K562 (cell line): ENCODE measurements at regions not wholly inside any gene's neighbourhood (a gene's known extent, or its start where the extent isn't known, plus 50 kb on each side); places are given as distances from the start of the nearest gene placed in this dataset.

Experiments used
- ATAC-seq: fragments of 200-7000 bp; cut with Tn5 transposase; 3 replicates; pipeline ENCODE4 v1.9.1; 2020; ENCODE audit warnings: moderate library complexity
- BruUV-seq: library from RNA; stranded (reverse); fragments of 400-500 nt; replicated peaks from 2 replicates; lab custom pipeline; 2021; lab: Mats Ljungman, UMichigan
- CTCF ChIA-PET: fragments of 300-600 bp; formaldehyde crosslinking; extraction: SDS; loops from one replicate; lab custom pipeline; 2021; ENCODE audit warnings: low intra/inter-chr PET ratio; lab: Yijun Ruan, JAX
- POLR2A ChIA-PET: fragments of 300-600, 350-650 bp; sonication (Branson Sonifier 250); formaldehyde crosslinking; extraction: SDS; loops from one replicate; lab custom pipeline; 2021; ENCODE audit warnings: antibody characterized with exemption, inconsistent platforms; lab: Yijun Ruan, JAX
- DNase-seq, 4 experiments: peaks; one replicate each; pipeline versions ENCODE4 v3.0.0 to v3.0.0-alpha.2; 2011 to 2018; ENCODE audit warnings: low spot score in 3 of 4, mixed read lengths in 3 of 4; ENCODE audit errors: extremely low read depth in 1 of 4
- FAIRE-seq: peaks from 2 replicates; lab custom pipeline; 2011; peaks lifted over from hg19 to GRCh38; lab: Jason Lieb, UNC
- H2AFZ ChIP-seq: 2 replicates; pipeline ENCODE4 v1.6.0; 2011; ENCODE audit warnings: low read depth, low read length, control low read depth, inconsistent platforms
- H3K27ac ChIP-seq: fragments of 200-600 bp; 3 replicates; pipeline ENCODE4 v1.8.0; 2011; ENCODE audit warnings: low read depth, mild to moderate bottlenecking, control low read depth, inconsistent platforms, low read length, moderate library complexity, mixed read lengths; ENCODE audit errors: extremely low read depth
- H3K27me3 ChIP-seq, 2 experiments: fragments of 300-600 bp in 1 of 2; 2 replicates in 1 of 2; 3 replicates in 1 of 2; pipeline versions ENCODE4 v1.6.0 to v1.8.0; 2011; ENCODE audit warnings: inconsistent platforms in 2 of 2, low read length in 2 of 2, mild to moderate bottlenecking in 1 of 2, mixed read lengths in 1 of 2, moderate library complexity in 1 of 2; ENCODE audit not compliant: control insufficient read depth in 2 of 2, insufficient read depth in 2 of 2
- H3K36me3 ChIP-seq: fragments of 300-600 bp; 3 replicates; pipeline ENCODE4 v1.8.0; 2011; ENCODE audit warnings: mild to moderate bottlenecking, low read length, inconsistent platforms; ENCODE audit not compliant: control insufficient read depth, insufficient read depth
- H3K4me1 ChIP-seq, 2 experiments: fragments of 200-600 bp in 1 of 2; replicated peaks in 1 of 2; 2 replicates in 1 of 2; 3 replicates in 1 of 2; pipeline versions ENCODE4 v1.5.1 to v1.8.0; 2011; ENCODE audit warnings: inconsistent platforms in 2 of 2, low read length in 2 of 2, mild to moderate bottlenecking in 1 of 2, mixed read lengths in 1 of 2, moderate library complexity in 1 of 2; ENCODE audit not compliant: control insufficient read depth in 2 of 2, insufficient read depth in 2 of 2
- H3K4me2 ChIP-seq: 2 replicates; pipeline ENCODE4 v1.6.1; 2011; ENCODE audit warnings: low read length, control low read depth, inconsistent platforms, mixed read lengths; ENCODE audit not compliant: insufficient read depth
- H3K4me3 ChIP-seq: fragments of 200-600 bp; sonication (generic), shearing (Covaris generic); 2 replicates; pipeline ENCODE4 v1.5.1; 2016; ENCODE audit warnings: control low read depth, inconsistent platforms
- H3K79me2 ChIP-seq: fragments of 200-600 bp; 3 replicates; pipeline ENCODE4 v1.8.0; 2011; ENCODE audit warnings: low read length, inconsistent platforms; ENCODE audit not compliant: control insufficient read depth, insufficient read depth
- H3K9ac ChIP-seq, 2 experiments: 2 replicates each; pipeline versions ENCODE4 v1.6.0 to v1.6.1; 2011; ENCODE audit warnings: low read depth in 2 of 2, low read length in 2 of 2, control low read depth in 1 of 2, inconsistent platforms in 1 of 2, mild to moderate bottlenecking in 1 of 2, mixed read lengths in 1 of 2; ENCODE audit not compliant: insufficient read depth in 1 of 2
- H3K9me1 ChIP-seq: one replicate; pipeline ENCODE4 v1.6.0; 2011; ENCODE audit warnings: inconsistent platforms, mild to moderate bottlenecking, low read length, moderate library complexity; ENCODE audit not compliant: control insufficient read depth, insufficient read depth
- H3K9me3 ChIP-seq: replicated peaks from 2 replicates; pipeline ENCODE4 v1.5.1; 2011; ENCODE audit warnings: low read depth, low read length, inconsistent platforms; ENCODE audit not compliant: control insufficient read depth, insufficient read depth
- H4K20me1 ChIP-seq: replicated peaks from 2 replicates; pipeline ENCODE4 v1.6.1; 2011; ENCODE audit warnings: low read length, inconsistent platforms, mixed read lengths; ENCODE audit not compliant: control insufficient read depth, insufficient read depth
- C11orf30 ChIP-seq: fragments of 450-650 bp; IDR thresholded peaks from 2 replicates; pipeline ENCODE4 v1.6.1; 2016; ENCODE audit warnings: low read depth, mild to moderate bottlenecking
- DACH1 ChIP-seq: fragments of 450-650 bp; IDR thresholded peaks from 2 replicates; pipeline ENCODE4 v1.6.1; 2018; ENCODE audit not compliant: partially characterized antibody
- ESRRB ChIP-seq: fragments of 250-450 bp; sonication (Bioruptor Pico); IDR thresholded peaks from 2 replicates; pipeline ENCODE4 v1.5.0; 2020; ENCODE audit warnings: mild to moderate bottlenecking, moderate library complexity, borderline replicate concordance
- ETV6 ChIP-seq, 3 experiments: fragments of 150-350 bp in 1 of 3; sonication (generic) in 1 of 3; formaldehyde crosslinking in 1 of 3; IDR thresholded peaks; 2 replicates each; pipeline versions ENCODE4 v1.6.1 to v1.8.0; 2014 to 2022; ENCODE audit warnings: borderline replicate concordance in 2 of 3, low read depth in 2 of 3, antibody characterized with exemption in 1 of 3, low read length in 1 of 3, mild to moderate bottlenecking in 1 of 3, missing genetic modification reagents in 1 of 3
- FOXA3 ChIP-seq, 2 experiments: fragments of 450-650 bp in 1 of 2; sonication (generic) in 1 of 2; formaldehyde crosslinking; IDR thresholded peaks in 1 of 2; conservative IDR thresholded peaks in 1 of 2; 2 replicates each; pipeline versions ENCODE4 v1.4.0 to v1.8.0; 2020 to 2022; ENCODE audit warnings: mild to moderate bottlenecking in 2 of 2, missing genetic modification reagents in 1 of 2
- FOXM1 ChIP-seq, 2 experiments: fragments of 450-650 bp in 1 of 2; sonication (generic) in 1 of 2; formaldehyde crosslinking in 1 of 2; IDR thresholded peaks; 2 replicates each; pipeline versions ENCODE4 v1.6.1 to v1.9.0; 2017 to 2022; ENCODE audit warnings: low read depth in 2 of 2, mild to moderate bottlenecking in 2 of 2, missing genetic modification reagents in 1 of 2, moderate library complexity in 1 of 2
- HIVEP1 ChIP-seq: fragments of 250-450 bp; sonication (Bioruptor Pico); IDR thresholded peaks from 2 replicates; pipeline ENCODE4 v1.4.0; 2020; ENCODE audit warnings: mild to moderate bottlenecking
- JUN ChIP-seq, 2 experiments: sonication (generic) in 1 of 2; formaldehyde crosslinking in 1 of 2; IDR thresholded peaks; 2 replicates each; pipeline versions ENCODE4 v1.6.1 to v1.8.0; 2012 to 2022; ENCODE audit warnings: borderline replicate concordance in 2 of 2, mild to moderate bottlenecking in 2 of 2, improper control_type of control experiment in 1 of 2, low read depth in 1 of 2, low read length in 1 of 2, missing genetic modification reagents in 1 of 2
- POLR2H ChIP-seq: IDR thresholded peaks from 2 replicates; pipeline ENCODE4 v1.6.1; 2016; ENCODE audit warnings: missing genetic modification characterization, low read depth, mild to moderate bottlenecking, control low read depth, missing compliant biosample characterization, moderate library complexity
- RAD21 ChIP-seq, 2 experiments: fragments of 250-450 bp in 1 of 2; fragments of 450-650 bp in 1 of 2; sonication (Bioruptor Pico) in 1 of 2; formaldehyde crosslinking in 1 of 2; IDR thresholded peaks in 1 of 2; conservative IDR thresholded peaks in 1 of 2; 2 replicates each; pipeline versions ENCODE4 v1.4.0 to v1.8.0; 2020 to 2022; ENCODE audit warnings: mild to moderate bottlenecking in 2 of 2, moderate library complexity in 1 of 2
- RBM34 ChIP-seq: fragments of 200-400 bp; formaldehyde crosslinking; IDR thresholded peaks from 2 replicates; pipeline ENCODE4 v1.6.1; 2018; ENCODE audit warnings: low read length, borderline replicate concordance; ENCODE audit not compliant: insufficient read depth
- SRF ChIP-seq, 2 experiments: fragments of 250-450, 450-650 bp in 1 of 2; sonication (Bioruptor Pico) in 1 of 2; sonication (generic) in 1 of 2; formaldehyde crosslinking; IDR thresholded peaks; 2 replicates each; pipeline versions ENCODE4 v1.5.0 to v1.5.1; 2020 to 2022; ENCODE audit warnings: mild to moderate bottlenecking in 1 of 2, missing genetic modification reagents in 1 of 2
- ZNF121 ChIP-seq: sonication (generic); formaldehyde crosslinking; conservative IDR thresholded peaks from 2 replicates; pipeline ENCODE4 v1.8.0; 2022; ENCODE audit warnings: missing genetic modification reagents
- ZNF696 ChIP-seq: fragments of 250-450 bp; sonication (Bioruptor Pico); conservative IDR thresholded peaks from 2 replicates; pipeline ENCODE4 v1.4.0; 2020; ENCODE audit warnings: mild to moderate bottlenecking, moderate library complexity
- ZSCAN32 ChIP-seq: fragments of 450-650 bp; formaldehyde crosslinking; IDR thresholded peaks from 2 replicates; pipeline ENCODE4 v1.4.0; 2020; ENCODE audit warnings: mild to moderate bottlenecking, moderate library complexity
- WGBS: fragments of 100-300 bp; shearing (Covaris generic); methylation state at CpG from one replicate; pipeline ENCODE4 v1.1.6; 2016; ENCODE audit warnings: low coverage, mixed read lengths; ENCODE audit not compliant: insufficient coverage; ENCODE audit errors: missing lambda C conversion rate; 5-methylcytosine and 5-hydroxymethylcytosine counted together
- in situ Hi-C: fragments of 300-500 bp; cut with MboI; formaldehyde crosslinking; loops from 4 replicates; pipeline ENCODE4 v1.15.0; 2018; ENCODE audit warnings: inconsistent platforms, mixed read lengths
- intact Hi-C: fragments of 100-400 bp; cut with micrococcal nuclease; formaldehyde crosslinking; loops from 2 replicates; pipeline ENCODE4 v1.14.2; 2022
- TF ChIP-seq, protein P1 (sequence below): fragments of 450-650 bp; IDR thresholded peaks from 2 replicates; pipeline ENCODE4 v1.6.1; 2016; ENCODE audit warnings: low read depth, mild to moderate bottlenecking, moderate library complexity
- TF ChIP-seq, protein P2 (sequence below): IDR thresholded peaks from 2 replicates; pipeline ENCODE4 v1.6.1; 2011; ENCODE audit warnings: borderline replicate concordance, low read depth, mild to moderate bottlenecking, moderate library complexity, low read length; ENCODE audit not compliant: insufficient read depth, poor library complexity, severe bottlenecking

DNA sequence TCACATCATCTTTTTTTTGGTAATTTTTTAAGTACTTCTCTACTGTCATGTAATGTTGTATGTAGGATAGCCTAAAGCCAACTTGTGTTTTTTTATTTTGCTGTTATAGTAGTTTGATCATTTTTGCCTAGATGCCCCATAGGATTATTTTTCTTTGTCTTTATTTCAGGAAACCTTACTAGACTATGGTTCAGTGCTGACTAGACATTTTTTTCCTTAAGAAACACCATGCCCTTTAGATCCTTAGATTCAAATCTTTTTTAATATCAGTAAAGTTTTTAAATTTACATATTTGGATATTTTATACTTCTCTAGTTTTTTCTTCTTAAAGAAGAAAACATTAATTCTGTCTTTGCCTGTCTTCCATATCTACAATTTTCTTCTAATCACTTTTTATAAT, 221.3 kb downstream of the IDS start (continued):
- TF ChIP-seq DACH1, result no peak
- TF ChIP-seq, protein P1, sequence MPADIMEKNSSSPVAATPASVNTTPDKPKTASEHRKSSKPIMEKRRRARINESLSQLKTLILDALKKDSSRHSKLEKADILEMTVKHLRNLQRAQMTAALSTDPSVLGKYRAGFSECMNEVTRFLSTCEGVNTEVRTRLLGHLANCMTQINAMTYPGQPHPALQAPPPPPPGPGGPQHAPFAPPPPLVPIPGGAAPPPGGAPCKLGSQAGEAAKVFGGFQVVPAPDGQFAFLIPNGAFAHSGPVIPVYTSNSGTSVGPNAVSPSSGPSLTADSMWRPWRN, result no peak

DNA sequence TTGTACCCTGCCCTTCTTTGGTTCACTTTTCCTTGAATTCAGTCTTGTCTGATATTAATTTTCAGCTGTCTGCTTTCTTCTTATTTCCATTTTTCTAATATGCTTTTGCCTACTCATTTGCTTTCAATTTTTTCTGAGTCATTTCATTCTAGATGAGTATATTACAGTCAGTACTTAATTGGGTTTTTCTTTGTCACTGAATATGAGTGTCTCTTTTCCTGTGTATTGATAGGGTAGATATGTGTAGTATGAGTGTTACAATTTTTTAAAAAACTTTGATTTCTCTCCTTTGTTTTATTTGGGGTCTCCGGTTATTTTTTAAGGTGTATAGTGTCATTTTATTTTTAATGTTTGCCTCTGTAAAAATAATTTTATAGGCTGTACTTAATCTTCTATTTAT, 222.2 kb downstream of the IDS start:
- no peaks in the 10 kb centered on the region for H3K9me3 ChIP-seq
- FAIRE-seq (no peak), ATAC-seq (no peak), DNase-seq (no peak)
- BruUV-seq, result no TSS peak
- H3K4me2 ChIP-seq, result no peak overlapping the region
- H3K9me1 ChIP-seq, result no peaks in the 10 kb centered on the region
- no peak overlapping the region for H3K27ac ChIP-seq
- no peaks in the 10 kb centered on the region for H3K36me3 ChIP-seq
- no peaks in the 10 kb centered on the region for H4K20me1 ChIP-seq
- POLR2A ChIA-PET, result no interaction called here
- in situ Hi-C loops, result no loop called here
- H3K9ac ChIP-seq, result no peak overlapping the region
- WGBS, result 0% methylated on average over 1 of the region's 1 CpG
- H3K79me2 ChIP-seq, result no peaks in the 10 kb centered on the region
- CTCF ChIA-PET, result no interaction called here
- no peaks in the 10 kb centered on the region for H3K4me1 ChIP-seq
- intact Hi-C loops, result no loop called here
- H3K27me3 ChIP-seq, result no peaks in the 10 kb centered on the region
- H3K4me3 ChIP-seq, result no peak overlapping the region
- H2AFZ ChIP-seq, result no peak overlapping the region
- TF ChIP-seq FOXA3 (CRISPR knock-in tag; conservative IDR thresholded peaks at IDR 0.05 in 1 of 2, IDR thresholded peaks at IDR 0.05 in 1 of 2), result no peak
- no peak for TF ChIP-seq RAD21 (CRISPR knock-in tag; conservative IDR thresholded peaks at IDR 0.05 in 1 of 2, IDR thresholded peaks at IDR 0.05 in 1 of 2)
- no peak for TF ChIP-seq ZSCAN32 (CRISPR knock-in tag)
- no peak for TF ChIP-seq SRF (CRISPR knock-in tag; IDR thresholded peaks at IDR 0.05)
- no peak for TF ChIP-seq ZNF121 (CRISPR knock-in tag)
- TF ChIP-seq FOXM1 (IDR thresholded peaks at IDR 0.05; ENCODE audit: low read depth), result no peak
- no peak for TF ChIP-seq FOXM1 (CRISPR knock-in tag; IDR thresholded peaks at IDR 0.05; ENCODE audit: low read depth)
- TF ChIP-seq ZNF696 (CRISPR knock-in tag), result no peak
- no peak for TF ChIP-seq RBM34
- no peak for TF ChIP-seq JUN (IDR thresholded peaks at IDR 0.05; ENCODE audit: borderline replicate concordance, low read depth, low read length)
- no peak for TF ChIP-seq JUN (CRISPR knock-in tag; IDR thresholded peaks at IDR 0.05; ENCODE audit: borderline replicate concordance)
- TF ChIP-seq ESRRB (CRISPR knock-in tag), result no peak
- TF ChIP-seq ETV6 (IDR thresholded peaks at IDR 0.05; ENCODE audit: borderline replicate concordance in 1 of 2, low read depth in 2 of 2, low read length in 1 of 2), result no peak
- TF ChIP-seq ETV6 (CRISPR knock-in tag; IDR thresholded peaks at IDR 0.05; ENCODE audit: borderline replicate concordance), result no peak
- TF ChIP-seq, protein P2, sequence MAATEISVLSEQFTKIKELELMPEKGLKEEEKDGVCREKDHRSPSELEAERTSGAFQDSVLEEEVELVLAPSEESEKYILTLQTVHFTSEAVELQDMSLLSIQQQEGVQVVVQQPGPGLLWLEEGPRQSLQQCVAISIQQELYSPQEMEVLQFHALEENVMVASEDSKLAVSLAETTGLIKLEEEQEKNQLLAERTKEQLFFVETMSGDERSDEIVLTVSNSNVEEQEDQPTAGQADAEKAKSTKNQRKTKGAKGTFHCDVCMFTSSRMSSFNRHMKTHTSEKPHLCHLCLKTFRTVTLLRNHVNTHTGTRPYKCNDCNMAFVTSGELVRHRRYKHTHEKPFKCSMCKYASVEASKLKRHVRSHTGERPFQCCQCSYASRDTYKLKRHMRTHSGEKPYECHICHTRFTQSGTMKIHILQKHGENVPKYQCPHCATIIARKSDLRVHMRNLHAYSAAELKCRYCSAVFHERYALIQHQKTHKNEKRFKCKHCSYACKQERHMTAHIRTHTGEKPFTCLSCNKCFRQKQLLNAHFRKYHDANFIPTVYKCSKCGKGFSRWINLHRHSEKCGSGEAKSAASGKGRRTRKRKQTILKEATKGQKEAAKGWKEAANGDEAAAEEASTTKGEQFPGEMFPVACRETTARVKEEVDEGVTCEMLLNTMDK, result no peak
- no peak for TF ChIP-seq C11orf30
- no peak for TF ChIP-seq HIVEP1 (CRISPR knock-in tag)
- no peak for TF ChIP-seq POLR2H (tag)
